GM23338 (cell line): ENCODE measurements at regions not wholly inside any gene's neighbourhood (a gene's known extent, or its start where the extent isn't known, plus 50 kb on each side); places are given as distances from the start of the nearest gene placed in this dataset.

Experiments used
- CREB1 ChIP-seq: fragments of 250-450 bp; sonication (Bioruptor Pico); IDR thresholded peaks from 2 replicates; pipeline ENCODE4 v1.5.0; 2020; ENCODE audit warnings: low read depth, mild to moderate bottlenecking, moderate library complexity
- CTCF ChIP-seq, 2 experiments: fragments of 200-600 bp in 1 of 2; sonication (generic) in 1 of 2; conservative IDR thresholded peaks; 2 replicates each; pipeline versions ENCODE4 v1.5.1 to v1.6.1; 2016 to 2017; ENCODE audit warnings: antibody characterized with exemption in 2 of 2, low read depth in 2 of 2, mild to moderate bottlenecking in 2 of 2, moderate library complexity in 1 of 2
- EZH2 ChIP-seq: fragments of 200-600 bp; sonication (generic); IDR thresholded peaks from one replicate; pipeline ENCODE4 v1.8.0; 2017; ENCODE audit warnings: antibody characterized with exemption, mild to moderate bottlenecking, low read depth; ENCODE audit not compliant: unreplicated experiment
- EZH2phosphoT487 ChIP-seq: fragments of 200-600 bp; sonication (generic); IDR thresholded peaks from one replicate; pipeline ENCODE4 v1.8.1; 2018; ENCODE audit warnings: antibody characterized with exemption; ENCODE audit not compliant: unreplicated experiment
- NANOG ChIP-seq: IDR thresholded peaks from 2 replicates; pipeline ENCODE4 v1.6.1; 2016; ENCODE audit warnings: antibody characterized with exemption, borderline replicate concordance
- POLR2AphosphoS5 ChIP-seq: IDR thresholded peaks from 2 replicates; pipeline ENCODE4 v1.6.1; 2016; ENCODE audit warnings: antibody characterized with exemption, low read depth
- REST ChIP-seq: IDR thresholded peaks from one replicate; pipeline ENCODE4 v1.6.1; 2018; ENCODE audit warnings: antibody characterized with exemption; ENCODE audit not compliant: unreplicated experiment

DNA sequence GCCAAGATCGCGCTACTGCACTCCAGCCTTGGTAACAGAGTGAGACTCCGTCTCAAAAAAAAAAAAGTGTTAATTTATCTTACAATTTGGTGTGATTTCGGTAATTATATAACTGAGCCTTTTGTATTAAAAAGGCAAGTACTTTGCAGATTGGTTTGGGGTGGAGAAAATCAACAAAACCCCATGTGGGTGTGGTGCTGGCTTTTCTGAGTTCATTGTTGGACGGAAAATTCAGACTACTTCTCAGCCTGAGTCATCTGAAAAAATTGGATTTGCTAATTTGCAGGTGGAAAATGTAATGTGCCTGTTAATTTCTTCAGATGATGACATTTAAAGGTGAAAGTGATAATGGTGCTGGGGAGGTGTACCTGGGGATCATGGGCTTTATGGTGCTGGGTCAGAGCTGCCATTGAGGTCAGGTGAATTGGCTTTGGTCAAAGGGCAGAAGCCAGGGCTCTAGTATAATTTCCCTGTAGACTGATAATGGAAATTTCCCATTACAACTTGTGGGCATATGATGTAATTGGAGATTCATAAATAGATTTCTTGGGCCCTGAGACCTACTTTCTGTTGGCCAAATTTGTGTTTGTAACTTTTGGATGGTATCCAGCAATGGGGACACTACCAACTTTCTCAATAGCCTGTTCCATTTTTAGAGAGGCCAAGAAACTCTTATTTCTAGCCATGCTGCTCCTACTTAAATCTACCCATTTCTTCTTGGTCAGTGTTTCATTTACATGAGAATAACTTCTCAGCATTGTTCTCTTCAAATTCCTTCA lies 74.3 kb upstream of the TEX13D start:
- TF ChIP-seq CTCF (conservative IDR thresholded peaks at IDR 0.05; ENCODE audit: low read depth in 2 of 2) (no peak), EZH2 (no peak), POLR2AphosphoS5 (no peak), REST (no peak), NANOG (no peak), EZH2phosphoT487 (no peak), CREB1 (CRISPR knock-in tag) (no peak)
